IMR-90 (cell line): ENCODE measurements at regions not wholly inside any gene's neighbourhood (a gene's known extent, or its start where the extent isn't known, plus 50 kb on each side); places are given as distances from the start of the nearest gene placed in this dataset.

Source experiments
- ATAC-seq: fragments of 200-7000 bp; cut with Tn5 transposase; 2 replicates; pipeline ENCODE4 v1.9.1; 2020; ENCODE audit warnings: low read depth, mild to moderate bottlenecking, moderate library complexity
- BruUV-seq: library from RNA; stranded (reverse); fragments of 400-500 nt; replicated peaks from 2 replicates; lab custom pipeline; 2021; lab: Mats Ljungman, UMichigan
- CTCF ChIA-PET: fragments of 300-600 bp; formaldehyde crosslinking; extraction: SDS; loops from one replicate; lab custom pipeline; 2021; ENCODE audit warnings: antibody characterized with exemption; lab: Yijun Ruan, JAX
- POLR2A ChIA-PET: fragments of 300-600 bp; sonication (Branson Sonifier 250); formaldehyde crosslinking; loops from one replicate; lab custom pipeline; 2022; ENCODE audit warnings: antibody characterized with exemption; ENCODE audit not compliant: unreplicated experiment; lab: Charles Lee
- DNase-seq: peaks from one replicate; pipeline ENCODE4 v3.0.0; 2013
- H2AFZ ChIP-seq: replicated peaks from 2 replicates; pipeline ENCODE3; 2013; ENCODE audit warnings: low read length, mild to moderate bottlenecking; ENCODE audit not compliant: poor library complexity
- H2AK5ac ChIP-seq: 2 replicates; pipeline ENCODE4 v1.6.1; 2013; ENCODE audit warnings: low read depth, low read length, inconsistent platforms
- H2AK9ac ChIP-seq: replicated peaks from 2 replicates; pipeline ENCODE3; 2013; ENCODE audit warnings: mild to moderate bottlenecking, low read depth, low read length, moderate library complexity; ENCODE audit not compliant: poor library complexity
- H2BK120ac ChIP-seq: 2 replicates; pipeline ENCODE4 v1.6.1; 2013; ENCODE audit warnings: low read depth, low read length, inconsistent platforms
- H2BK15ac ChIP-seq: 3 replicates; pipeline ENCODE4 v1.6.1; 2013; ENCODE audit warnings: low read depth, low read length, inconsistent platforms
- H2BK20ac ChIP-seq: 2 replicates; pipeline ENCODE4 v1.6.1; 2013; ENCODE audit warnings: low read depth, mild to moderate bottlenecking, inconsistent platforms, low read length, moderate library complexity
- H2BK5ac ChIP-seq: 2 replicates; pipeline ENCODE4 v1.6.1; 2013; ENCODE audit warnings: mild to moderate bottlenecking, low read depth, low read length, inconsistent platforms; ENCODE audit not compliant: poor library complexity, severe bottlenecking
- H3K14ac ChIP-seq: replicated peaks from 2 replicates; pipeline ENCODE4 v1.6.1; 2013; ENCODE audit warnings: low read depth, low read length, inconsistent platforms
- H3K18ac ChIP-seq: 2 replicates; pipeline ENCODE4 v1.6.1; 2013; ENCODE audit warnings: low read depth, low read length, control low read depth
- H3K23ac ChIP-seq: 2 replicates; pipeline ENCODE4 v1.6.1; 2013; ENCODE audit warnings: low read depth, low read length, inconsistent platforms
- H3K27ac ChIP-seq: 2 replicates; pipeline ENCODE4 v1.5.1; 2013; ENCODE audit warnings: mild to moderate bottlenecking, control low read depth, low read length; ENCODE audit not compliant: insufficient read depth
- H3K27me3 ChIP-seq: 2 replicates; pipeline ENCODE4 v1.6.1; 2013; ENCODE audit warnings: low read length; ENCODE audit not compliant: control insufficient read depth, insufficient read depth
- H3K36me3 ChIP-seq: 2 replicates; pipeline ENCODE4 v1.6.1; 2013; ENCODE audit warnings: low read length, mixed read lengths; ENCODE audit not compliant: control insufficient read depth, insufficient read depth
- H3K4ac ChIP-seq: 2 replicates; pipeline ENCODE4 v1.6.1; 2013; ENCODE audit warnings: low read depth, low read length, inconsistent platforms
- H3K4me1 ChIP-seq: 2 replicates; pipeline ENCODE4 v1.6.1; 2013; ENCODE audit warnings: low read length, mixed read lengths; ENCODE audit not compliant: control insufficient read depth, insufficient read depth
- H3K4me2 ChIP-seq: 2 replicates; pipeline ENCODE4 v1.6.1; 2013; ENCODE audit warnings: low read depth, mild to moderate bottlenecking, control low read depth, low read length, moderate library complexity
- H3K4me3 ChIP-seq: 2 replicates; pipeline ENCODE4 v1.5.1; 2013; ENCODE audit warnings: low read depth, mild to moderate bottlenecking, control low read depth, low read length, moderate library complexity; ENCODE audit not compliant: insufficient read depth
- H3K56ac ChIP-seq: 2 replicates; pipeline ENCODE4 v1.6.1; 2013; ENCODE audit warnings: low read length, inconsistent platforms; ENCODE audit not compliant: insufficient read depth; ENCODE audit errors: extremely low read depth
- H3K79me1 ChIP-seq, 2 experiments: 2 replicates each; pipeline ENCODE4 v1.6.1; 2013; ENCODE audit warnings: low read length in 2 of 2, inconsistent platforms in 1 of 2, low read depth in 1 of 2
- H3K9ac ChIP-seq: 2 replicates; pipeline ENCODE4 v1.6.1; 2013; ENCODE audit warnings: low read depth, low read length, control low read depth
- H3K9me1 ChIP-seq: 2 replicates; pipeline ENCODE4 v1.6.1; 2013; ENCODE audit warnings: low read length, inconsistent platforms; ENCODE audit not compliant: insufficient read depth
- H3K9me3 ChIP-seq: 2 replicates; pipeline ENCODE4 v1.6.1; 2013; ENCODE audit warnings: low read length; ENCODE audit not compliant: control insufficient read depth, insufficient read depth
- H4K20me1 ChIP-seq: 2 replicates; pipeline ENCODE4 v1.6.1; 2013; ENCODE audit warnings: low read length, inconsistent platforms; ENCODE audit not compliant: insufficient read depth
- H4K5ac ChIP-seq: 2 replicates; pipeline ENCODE4 v1.6.1; 2013; ENCODE audit warnings: mild to moderate bottlenecking, low read depth, low read length, control low read depth
- H4K8ac ChIP-seq, 2 experiments: 2 replicates each; pipeline ENCODE4 v1.6.1; 2013; ENCODE audit warnings: low read depth in 2 of 2, low read length in 2 of 2, control low read depth in 1 of 2, inconsistent platforms in 1 of 2
- H4K91ac ChIP-seq: 2 replicates; pipeline ENCODE4 v1.6.1; 2013; ENCODE audit warnings: low read depth, low read length, inconsistent platforms; ENCODE audit not compliant: insufficient read depth
- NFE2L2 ChIP-seq: fragments of 150-350 bp; IDR thresholded peaks from 2 replicates; pipeline ENCODE4 v1.6.1; 2016; ENCODE audit warnings: low read depth, mild to moderate bottlenecking, low read length
- SMC3 ChIP-seq: fragments of 150-350 bp; IDR thresholded peaks from 2 replicates; pipeline ENCODE4 v1.6.1; 2016; ENCODE audit warnings: low read depth, mild to moderate bottlenecking, antibody characterized with exemption, low read length, moderate library complexity
- WGBS, 2 experiments: methylation state at CpG; one replicate each; pipeline versions ENCODE4 v1.1.5 to v1.1.7; 2013; ENCODE audit warnings: missing lambda C conversion rate in 2 of 2; ENCODE audit not compliant: insufficient read length in 1 of 2; ENCODE audit errors: extremely low coverage in 2 of 2; 5-methylcytosine and 5-hydroxymethylcytosine counted together
- dilution Hi-C: fragments of 300-500 bp; cut with HindIII; formaldehyde crosslinking; loops from one replicate; pipeline ENCODE4 v1.14.3; 2018; ENCODE audit warnings: low sequenced_read_pairs; ENCODE audit not compliant: unreplicated experiment
- in situ Hi-C: fragments of 300-500 bp; cut with MboI; formaldehyde crosslinking; loops from 3 replicates; pipeline ENCODE4 v1.14.3; 2019; ENCODE audit warnings: low sequenced_read_pairs, inconsistent platforms, mixed read lengths
- intact Hi-C: fragments of 100-400 bp; cut with micrococcal nuclease; formaldehyde crosslinking; loops from 2 replicates; pipeline ENCODE4 v1.10.0; 2022

DNA sequence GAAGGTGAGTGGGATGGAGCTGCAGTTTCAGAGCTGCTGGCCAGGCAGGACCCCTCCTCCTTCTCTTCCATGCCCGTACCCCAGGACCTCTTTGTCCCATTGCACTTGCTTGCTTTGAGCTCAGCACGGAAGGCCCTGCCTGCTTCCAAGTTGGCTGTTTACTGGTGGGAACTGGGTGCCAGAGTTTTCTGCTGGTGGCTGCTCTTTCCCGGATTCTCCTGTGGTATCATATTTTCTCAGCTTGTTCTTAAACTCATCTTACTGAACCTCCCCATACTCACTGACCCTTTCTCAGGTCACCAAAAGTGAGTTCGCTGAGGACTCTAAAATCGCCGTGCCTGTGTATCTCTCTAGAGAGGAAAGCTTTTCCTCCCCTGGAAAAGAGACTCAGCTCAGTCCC is 297.7 kb upstream of the TNP1 start:
- peak overlapping the region; percentile 5; the same call in 1 of the 2 replicates for H2BK20ac ChIP-seq
- H4K91ac ChIP-seq, result peak overlapping the region; percentile 33; the same call in 1 of the 2 replicates
- H3K36me3 ChIP-seq, result no peaks in the 10 kb centered on the region
- peak overlapping the region; percentile 53 for H2AK5ac ChIP-seq
- POLR2A ChIA-PET, result no interaction called here
- H3K18ac ChIP-seq, result peak overlapping the region; percentile 19; the same call in 1 of the 2 replicates
- no peak overlapping the region for H3K4ac ChIP-seq
- peak overlapping the region; percentile 9; the same call in 1 of the 2 replicates for H2BK120ac ChIP-seq
- CTCF ChIA-PET, result no interaction called here
- no peak for DNase-seq
- no peaks in the 10 kb centered on the region for H3K27me3 ChIP-seq
- no peak overlapping the region for H3K14ac ChIP-seq
- no peak overlapping the region for H3K4me3 ChIP-seq
- H4K8ac ChIP-seq, result 0 out of 4 replicates have a peak overlapping the region, but pooled peaks of 1 of the 2 experiments have one; percentile 1
- peak overlapping the region; percentile 6; the same call in 1 of the 3 replicates for H2BK15ac ChIP-seq
- H2AK9ac ChIP-seq, result peak overlapping the region; percentile 15
- no peak for ATAC-seq
- TF ChIP-seq NFE2L2, result no peak
- no peak for TF ChIP-seq SMC3
- intact Hi-C loops (no loop called here), in situ Hi-C loops (loop anchor here (25.0 kb wide), 1 partner anchor 555 kb away; no protein-coding TSS in a partner anchor), dilution Hi-C loops (loop anchor here (25.0 kb wide), 1 partner anchor 470 kb away; the partner anchor contains the start of gene IGFBP5)
- no peak overlapping the region for H2BK5ac ChIP-seq
- H3K79me1 ChIP-seq, result no peaks in the 10 kb centered on the region
- no peaks in the 10 kb centered on the region for H4K20me1 ChIP-seq
- H2AFZ ChIP-seq, result no peak overlapping the region
- no CpG with 5 or more reads among the region's 6 CpGs for WGBS, 2 experiments
- H3K23ac ChIP-seq, result no peak overlapping the region
- H3K9me1 ChIP-seq, result no peaks in the 10 kb centered on the region
- H3K4me1 ChIP-seq, result peaks cover 4% of the 10 kb centered on the region
- no peak overlapping the region for H3K9ac ChIP-seq
- peak overlapping the region; percentile 26; the same call in 1 of the 2 replicates for H4K5ac ChIP-seq
- H3K56ac ChIP-seq, result no peak overlapping the region
- BruUV-seq, result no TSS peak
- no peak overlapping the region for H3K4me2 ChIP-seq
- H3K9me3 ChIP-seq, result no peaks in the 10 kb centered on the region
- H3K27ac ChIP-seq, result peak overlapping the region; percentile 8; the same call in 1 of the 2 replicates
